GM19240 (cell line): ENCODE measurements at regions not wholly inside any gene's neighbourhood (a gene's known extent, or its start where the extent isn't known, plus 50 kb on each side); places are given as distances from the start of the nearest gene placed in this dataset.

ENCODE experiments used
- DNase-seq: peaks from one replicate; pipeline ENCODE4 v3.0.0; 2011; ENCODE audit warnings: low spot score; ENCODE audit not compliant: insufficient read length

DNA sequence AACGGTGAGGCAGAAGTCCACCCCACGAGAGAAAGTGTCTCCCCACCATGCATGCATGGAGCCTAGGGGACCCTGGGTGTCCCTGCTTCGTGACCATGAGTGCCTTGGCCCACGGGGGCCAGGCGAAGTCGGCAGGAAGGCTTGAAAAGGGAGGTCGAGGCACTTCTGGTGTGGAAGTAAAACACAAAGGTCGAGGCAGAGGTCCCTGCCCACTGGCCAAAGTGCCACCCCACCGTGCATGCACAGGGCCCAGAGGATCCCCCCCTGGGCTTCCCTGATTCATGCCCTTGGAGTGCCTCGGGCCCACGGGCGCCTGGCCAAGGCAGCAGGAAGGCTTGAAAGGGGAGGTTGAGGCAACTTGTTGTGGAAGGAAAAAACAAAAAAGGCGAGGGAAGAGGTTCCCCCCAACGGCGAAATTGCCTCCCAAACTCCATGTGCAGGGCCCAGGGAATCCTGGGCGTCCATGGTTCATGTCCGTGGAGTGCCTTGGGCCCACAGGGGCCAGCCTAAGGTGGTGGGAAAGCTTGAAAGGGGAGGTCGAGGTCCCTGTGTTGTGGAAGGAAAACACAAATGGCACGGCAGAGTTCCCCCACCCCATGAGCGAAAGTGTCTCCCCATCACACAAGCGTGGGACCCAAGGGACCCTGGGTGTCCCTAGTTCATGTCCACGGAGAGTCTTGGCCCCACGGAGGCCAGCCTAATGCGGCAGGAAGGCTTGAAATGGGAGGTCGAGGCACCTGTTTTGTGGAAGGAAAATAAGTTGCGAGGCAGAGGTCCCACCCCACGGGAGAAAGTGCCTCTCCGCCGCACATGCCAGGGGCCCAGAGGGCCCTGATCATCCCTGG lies 372.1 kb downstream of the ALG10 start:
- DNase-seq, result no peak

DNA sequence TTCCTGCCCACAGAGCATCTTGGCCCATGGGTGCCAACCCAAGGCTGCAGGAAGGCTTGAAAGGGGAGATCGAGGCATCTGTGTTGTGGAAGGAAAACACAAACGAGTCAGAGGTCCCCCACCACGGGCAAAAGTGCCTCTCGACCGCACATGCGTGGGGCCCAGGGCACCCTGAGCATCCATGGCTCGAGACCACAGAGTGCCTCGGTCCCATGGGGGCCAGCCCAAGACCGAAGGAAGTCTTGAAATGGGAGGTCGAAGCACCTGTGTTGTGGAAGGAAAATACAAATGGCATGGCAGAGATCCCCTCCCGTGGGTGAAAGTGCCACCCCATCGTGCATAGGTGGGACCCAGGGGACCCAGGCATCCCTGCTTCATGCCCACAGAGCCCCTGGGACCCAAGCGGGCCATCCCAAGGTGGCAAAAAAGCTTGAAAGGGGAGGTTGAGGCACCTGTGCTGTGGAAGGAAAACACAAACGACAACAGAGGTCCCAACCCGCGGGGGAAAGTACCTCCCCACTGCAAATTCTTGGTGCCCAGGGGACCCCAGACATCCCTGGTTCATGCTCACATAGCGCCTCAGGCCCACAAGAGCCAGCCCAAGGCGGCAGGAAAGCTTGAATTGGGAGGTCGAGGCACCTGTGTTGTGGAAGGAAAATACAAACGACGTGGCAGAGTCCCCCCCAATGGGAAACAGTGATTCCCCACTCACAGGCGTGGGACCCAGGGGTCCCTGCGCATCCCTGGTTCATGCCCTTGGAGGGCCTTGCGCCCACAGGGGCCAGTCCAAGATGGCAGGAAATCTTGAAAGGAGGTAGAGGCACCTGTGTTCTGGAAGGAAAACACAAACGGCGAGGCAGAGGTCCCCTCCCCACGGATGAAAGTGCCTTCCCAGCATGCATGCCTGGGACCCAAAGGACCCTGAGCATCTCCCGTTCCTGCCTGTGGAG lies 373.0 kb downstream of the ALG10 start:
- no peak for DNase-seq

DNA sequence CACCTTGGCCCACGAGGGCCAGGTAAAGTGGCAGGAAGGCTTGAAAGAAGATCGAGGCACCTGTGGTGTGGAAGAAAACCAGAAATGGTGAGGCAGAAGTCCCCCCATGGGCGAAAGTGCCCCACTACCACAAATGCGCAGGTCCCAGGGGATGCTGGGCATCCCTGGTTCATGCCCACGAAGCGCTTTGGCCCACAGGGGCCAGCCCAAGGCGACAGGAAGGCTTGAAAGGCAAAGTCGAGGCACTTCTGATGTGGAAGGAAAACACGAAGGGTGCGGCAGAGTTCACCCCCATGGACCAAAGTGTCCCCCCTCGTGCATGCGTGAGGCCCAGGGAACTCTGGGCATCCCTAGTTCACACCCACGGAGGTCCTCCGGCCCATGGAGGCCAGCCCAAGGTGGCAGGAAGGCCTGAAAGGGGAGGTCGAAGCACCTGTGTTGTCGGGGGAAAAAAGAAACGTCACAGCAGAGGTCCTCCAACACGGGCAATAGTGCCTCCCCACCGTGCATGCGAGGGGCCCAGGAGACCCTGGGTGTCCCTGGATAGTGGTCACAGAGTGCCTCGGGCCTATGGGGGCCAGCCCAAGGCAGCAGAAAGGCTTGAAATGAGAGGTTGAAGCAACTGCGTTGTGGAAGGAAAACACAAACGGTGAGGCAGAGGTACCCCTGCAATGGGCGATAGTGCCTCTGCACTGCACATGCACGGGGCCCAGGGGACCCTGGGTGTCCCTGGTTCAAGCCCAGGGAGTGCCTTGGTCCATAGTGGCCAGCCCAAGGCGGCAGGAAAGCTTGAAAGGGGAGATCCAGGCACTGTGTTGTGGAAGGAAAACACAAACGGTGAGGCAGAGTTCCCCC lies 373.9 kb downstream of the ALG10 start:
- no peak for DNase-seq

DNA sequence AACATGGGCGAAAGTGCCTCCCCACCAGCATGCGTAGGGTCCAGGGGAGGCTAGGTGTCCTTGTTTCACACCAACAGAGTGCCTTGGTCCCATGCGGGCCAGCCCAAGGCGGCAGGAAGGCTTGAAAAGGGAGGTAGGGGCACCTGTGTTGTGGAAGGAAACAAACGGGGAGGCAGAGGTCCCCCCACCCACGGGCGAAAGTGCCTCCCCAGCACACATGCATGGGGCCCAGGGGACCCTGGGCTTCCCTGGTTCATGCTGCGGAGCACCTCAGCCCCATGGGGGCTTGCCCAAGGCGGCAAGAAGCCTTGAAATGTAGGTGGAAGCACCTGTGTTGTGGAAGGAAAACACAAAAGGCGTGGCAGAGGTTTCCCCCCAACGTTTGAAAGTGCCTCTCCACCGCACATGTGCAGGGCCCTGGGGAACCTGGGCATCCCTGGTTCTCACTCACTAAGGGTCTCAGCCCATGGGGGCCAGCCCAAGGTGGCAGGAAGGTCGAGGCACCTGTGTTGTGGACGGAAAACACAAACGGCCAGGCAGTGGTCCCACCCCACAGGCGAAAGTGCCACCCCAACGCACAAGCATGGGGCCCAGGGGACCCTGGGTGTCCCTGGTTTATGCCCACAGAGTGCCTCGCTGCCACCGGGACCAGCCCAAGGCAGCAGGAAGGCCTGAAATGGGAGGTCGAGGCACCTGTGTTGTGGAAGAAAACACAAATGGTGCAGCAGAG lies 374.7 kb downstream of the ALG10 start:
- DNase-seq, result no peak

DNA sequence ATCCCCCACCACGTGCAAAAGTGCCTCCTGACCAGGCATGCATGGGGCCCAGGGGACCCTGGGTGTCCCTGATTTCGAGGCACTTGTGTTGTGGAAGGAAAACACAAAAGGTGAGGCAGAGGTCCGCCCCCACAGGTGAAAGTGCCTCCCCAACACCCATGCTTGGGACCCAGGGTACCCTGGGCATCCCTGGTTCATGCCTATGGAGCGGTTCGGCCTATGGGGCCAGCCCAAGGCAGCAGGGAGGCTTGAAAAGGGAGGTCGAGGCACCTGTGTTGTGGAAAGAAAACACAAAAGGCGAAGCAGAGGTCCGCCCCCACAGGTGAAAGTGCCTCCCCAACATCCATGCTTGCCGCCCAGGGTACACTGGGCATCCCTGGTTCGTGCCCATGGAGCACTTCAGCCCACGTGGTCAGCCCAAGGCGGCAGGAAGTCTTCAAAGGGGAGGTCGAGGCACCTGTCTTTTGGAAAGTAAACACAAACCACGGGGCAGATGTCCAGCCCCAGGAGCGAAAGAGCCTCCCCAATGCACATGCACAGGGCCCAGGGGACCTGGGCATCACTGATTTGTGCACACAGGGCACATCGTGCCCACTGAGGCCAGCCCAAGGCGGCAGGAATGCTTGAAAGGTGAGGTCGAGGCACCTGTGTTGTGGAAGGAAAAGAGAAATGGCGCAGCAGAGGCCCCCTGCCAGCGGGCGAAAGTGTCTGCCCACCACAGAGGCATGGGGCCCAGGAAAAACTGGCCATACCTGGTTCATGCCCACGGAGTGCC lies 375.5 kb downstream of the ALG10 start:
- no peak for DNase-seq

DNA sequence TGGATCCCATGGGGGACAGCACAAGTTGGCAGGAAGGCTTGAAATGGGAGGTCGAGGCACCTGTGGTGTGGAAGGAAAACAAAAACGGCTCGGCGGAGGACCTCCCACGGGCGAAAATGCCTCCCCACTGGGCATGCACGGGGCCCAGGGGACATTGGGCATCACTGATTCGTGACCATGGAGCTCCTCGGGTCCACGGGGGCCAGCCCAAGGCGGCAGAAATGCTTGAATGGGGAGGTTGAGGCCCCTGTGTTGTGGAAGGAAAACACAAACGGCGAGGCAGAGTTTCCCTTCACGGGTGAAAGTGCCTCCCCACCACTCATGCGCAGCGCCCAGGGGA lies 376.0 kb downstream of the ALG10 start:
- no peak for DNase-seq

DNA sequence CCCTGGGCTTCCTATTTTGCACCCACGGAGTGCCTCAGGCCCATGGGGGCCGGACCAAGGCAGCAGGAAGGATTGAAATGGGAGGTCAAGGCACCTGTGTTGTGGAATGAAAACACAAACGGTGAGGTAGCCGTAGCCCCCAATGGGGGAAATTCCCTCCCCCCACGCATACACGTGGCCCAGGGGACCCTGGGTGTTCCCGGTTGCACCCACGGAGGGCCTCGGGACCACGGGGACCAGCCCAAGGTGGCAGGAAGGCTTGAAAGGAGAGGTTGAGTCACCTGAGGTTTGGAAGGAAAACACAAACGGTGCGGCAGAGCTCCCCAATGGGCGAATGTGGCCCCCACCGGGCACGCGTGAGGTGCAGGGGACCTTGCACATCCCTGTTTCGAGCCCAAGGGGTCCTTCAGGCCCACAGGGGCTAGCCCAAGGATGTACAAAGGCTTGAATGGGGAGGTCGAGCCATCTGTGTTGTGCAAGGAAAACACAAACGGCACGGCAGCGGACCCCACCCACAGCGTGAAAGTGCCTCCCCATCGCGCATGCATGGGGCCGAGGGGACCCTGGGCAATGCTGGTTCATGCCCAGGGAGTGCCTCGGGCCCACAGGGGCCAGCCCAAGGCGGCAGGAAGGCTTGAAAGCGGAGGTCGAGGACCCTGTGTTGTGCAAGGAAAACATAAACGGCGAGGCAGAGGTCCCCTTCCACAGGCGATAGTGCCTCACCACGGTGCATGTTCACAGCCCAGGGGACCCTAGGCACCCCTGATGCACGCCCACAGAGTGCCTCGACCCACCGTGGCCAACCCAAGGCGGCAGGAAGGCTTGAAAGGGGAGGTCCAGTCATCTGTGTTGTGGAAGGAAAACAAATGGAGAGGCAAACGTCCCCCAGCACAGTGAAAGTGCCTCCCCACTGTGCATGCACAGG lies 376.7 kb downstream of the ALG10 start:
- DNase-seq, result no peak

DNA sequence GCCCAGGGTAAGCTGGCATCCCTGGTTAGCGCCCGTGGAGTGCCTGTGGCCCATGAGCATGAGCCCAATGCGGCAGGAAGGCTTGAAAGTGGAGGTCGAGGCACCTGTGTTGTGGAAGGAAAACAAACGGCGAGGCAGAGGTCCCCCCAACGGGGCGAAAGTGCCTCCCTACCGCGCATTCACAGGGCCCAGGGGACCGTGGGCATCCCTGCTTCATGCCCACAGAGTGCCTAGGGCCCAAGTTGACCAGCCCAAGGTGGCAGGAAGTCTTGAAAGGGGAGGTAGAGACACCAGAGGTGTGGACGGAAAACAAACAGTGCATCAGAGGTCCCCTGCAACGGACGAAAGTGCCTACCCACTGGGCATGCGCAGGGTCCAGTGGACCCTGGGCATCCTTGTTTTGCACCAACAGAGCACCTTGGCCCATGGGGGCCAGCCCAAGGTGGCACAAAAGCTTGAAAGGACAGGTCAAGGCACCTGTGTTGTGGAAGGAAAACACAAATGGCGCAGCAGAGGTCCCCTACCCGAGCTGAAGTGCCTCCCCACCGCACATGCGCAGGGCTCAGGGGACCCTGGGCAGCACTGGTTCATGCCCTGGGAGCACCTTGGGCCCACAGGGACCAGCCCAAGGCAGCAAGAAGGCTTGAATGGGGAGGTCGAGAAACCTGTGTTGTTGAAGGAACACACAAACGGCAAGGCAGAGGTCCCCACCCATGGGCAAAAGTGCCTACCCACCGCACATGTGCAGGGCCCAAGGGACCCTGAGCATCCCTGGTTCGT lies 377.5 kb downstream of the ALG10 start:
- no peak for DNase-seq

DNA sequence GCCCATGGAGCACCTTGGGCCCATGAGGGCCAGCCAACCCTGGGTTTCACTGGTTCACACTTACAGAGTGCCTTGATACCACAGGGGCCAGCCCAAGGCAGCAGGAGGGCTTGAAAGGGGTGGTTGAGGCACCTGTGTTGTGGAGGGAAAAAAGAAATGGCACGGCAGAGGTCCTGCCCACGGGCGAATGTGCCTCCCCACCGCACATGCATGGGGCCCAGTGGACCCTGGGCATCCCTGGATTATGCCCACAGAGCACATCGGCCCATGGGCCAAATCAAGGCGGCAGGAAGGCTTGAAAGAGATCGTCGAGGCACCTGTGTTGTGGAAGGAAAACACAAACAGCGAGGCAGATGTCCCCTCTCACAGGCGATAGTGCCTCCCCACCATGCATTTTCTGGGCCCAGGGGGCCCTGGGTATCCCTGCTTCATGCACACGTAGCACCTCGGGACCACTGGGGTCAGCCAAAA lies 378.1 kb downstream of the ALG10 start:
- no peak for DNase-seq

DNA sequence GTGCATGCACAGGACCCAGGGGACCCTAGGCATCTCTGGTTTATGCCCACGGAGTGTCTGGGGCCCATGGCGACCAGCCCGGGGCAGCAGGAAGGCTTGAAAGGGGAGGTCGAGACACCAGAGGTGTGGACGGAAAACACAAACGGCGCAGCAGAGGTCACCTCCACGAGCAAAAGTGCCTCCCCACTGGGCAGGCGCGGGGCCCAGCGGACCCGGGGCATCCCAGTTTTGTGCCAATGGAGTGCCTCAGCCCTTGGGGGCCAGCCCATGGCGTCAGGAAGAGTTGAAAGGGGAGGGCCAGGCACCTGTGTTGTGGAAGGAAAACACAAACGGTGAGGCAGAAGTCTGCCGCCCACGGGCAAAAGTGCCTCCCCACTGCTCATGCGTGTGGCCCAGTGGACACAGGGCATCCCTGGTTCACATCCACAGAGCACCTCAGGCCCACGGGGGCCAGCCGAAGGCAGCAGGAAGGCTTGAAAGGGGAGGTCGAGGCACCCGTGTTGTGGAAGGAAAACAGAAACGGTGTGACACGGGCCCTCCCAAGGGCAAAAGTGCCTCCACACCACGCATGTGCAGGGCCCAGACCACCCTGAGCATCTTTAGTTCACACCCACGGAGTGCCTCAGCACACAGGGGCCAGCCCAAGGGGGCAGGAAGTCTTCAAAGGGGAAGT lies 378.8 kb downstream of the ALG10 start:
- no peak for DNase-seq

DNA sequence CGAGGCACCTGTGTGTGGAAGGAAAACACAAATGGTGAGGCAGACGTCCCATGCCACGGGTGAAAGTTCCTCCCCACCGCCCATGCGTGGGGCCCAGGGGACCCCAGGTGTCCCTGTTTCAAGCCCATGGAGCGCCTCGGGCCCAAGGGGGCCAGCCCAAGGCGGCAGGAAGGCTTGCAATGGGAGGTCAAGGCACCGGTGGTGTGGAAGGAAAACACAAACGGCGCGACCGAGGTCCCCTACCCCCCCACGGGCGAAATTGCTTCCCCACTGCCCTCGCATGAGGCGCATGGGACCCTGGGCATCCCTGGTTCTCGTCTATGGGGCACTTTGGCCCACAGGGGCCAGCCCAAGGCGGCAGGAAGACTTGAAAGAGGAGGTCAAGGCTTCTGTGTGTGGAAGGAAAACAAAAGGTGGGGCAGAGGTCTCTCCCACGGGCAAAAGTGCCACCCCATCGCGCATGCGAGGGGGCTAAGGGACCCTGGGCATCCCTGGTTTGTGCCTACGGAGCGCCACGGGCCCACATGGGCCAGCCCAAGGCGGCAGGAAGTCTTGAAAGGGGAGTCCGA lies 379.4 kb downstream of the ALG10 start:
- DNase-seq, result no peak

DNA sequence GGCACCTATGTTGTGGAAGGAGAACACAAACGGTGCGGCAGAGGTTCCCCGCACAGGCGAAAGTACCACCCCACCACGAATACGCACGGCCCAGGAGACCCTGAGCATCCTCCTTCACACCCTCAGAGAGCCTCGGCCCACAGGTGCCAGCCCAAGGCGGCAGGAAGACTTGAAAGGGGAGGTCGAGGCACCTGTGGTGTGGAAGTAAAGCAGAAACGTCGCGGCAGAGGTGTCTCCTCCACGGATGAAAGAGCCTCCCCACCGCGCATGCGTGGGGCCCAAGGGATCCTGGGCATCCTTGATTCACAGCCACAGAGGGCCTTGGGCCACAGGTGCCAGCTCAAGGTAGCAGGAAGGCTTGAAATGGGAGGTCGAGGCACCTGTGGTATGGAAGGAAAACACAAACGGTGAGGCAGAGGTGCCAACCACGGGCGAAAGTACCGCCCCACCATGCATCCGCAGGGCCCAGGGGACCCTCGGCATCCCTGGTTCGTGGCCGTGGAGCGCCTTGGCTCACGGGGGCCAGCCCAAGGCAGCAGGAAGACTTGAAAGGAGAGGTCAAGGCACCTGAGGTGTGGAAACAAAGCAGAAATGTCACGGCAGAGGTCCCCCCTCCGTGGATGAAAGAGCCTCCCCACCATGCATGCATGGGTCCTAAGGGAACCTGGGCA lies 380.1 kb downstream of the ALG10 start:
- no peak for DNase-seq

DNA sequence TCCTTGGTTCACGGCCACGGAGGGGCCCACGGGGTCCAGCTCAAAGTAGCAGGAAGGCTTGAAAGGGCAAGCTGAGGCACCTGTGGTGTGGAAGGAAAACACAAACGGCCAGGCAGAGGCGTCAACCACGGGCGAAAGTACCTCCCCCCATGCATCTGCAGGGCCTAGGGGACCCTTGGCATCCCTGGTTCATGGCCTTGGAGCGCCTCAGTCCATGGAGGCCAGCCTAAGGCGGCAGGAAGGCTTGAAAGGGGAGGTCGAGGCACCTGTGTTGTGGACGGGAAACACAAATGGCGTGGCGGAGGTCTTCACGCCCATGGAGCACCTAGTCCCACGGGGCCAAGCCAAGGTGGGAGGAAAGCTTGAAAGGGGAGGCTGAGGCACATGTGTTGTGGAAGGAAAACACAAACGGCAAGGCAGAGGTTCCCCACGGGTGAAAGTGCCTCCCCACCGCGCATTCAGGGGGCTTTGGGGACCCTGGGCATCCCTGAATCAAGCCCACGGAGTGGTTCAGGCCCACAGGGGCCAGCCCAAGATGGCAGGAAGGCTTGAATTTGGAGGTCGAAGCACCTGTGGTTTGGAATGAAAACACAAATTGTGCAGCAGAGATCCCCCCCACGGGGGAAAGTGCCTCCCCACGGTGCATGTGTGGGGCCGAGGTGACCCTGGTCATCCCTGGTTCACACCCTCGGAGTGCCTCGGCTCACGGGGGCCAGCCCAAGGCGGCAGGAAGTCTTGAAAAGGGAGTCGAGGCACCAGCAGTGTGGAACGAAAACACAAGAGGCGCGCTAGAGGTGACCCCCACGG lies 380.8 kb downstream of the ALG10 start:
- DNase-seq, result no peak

DNA sequence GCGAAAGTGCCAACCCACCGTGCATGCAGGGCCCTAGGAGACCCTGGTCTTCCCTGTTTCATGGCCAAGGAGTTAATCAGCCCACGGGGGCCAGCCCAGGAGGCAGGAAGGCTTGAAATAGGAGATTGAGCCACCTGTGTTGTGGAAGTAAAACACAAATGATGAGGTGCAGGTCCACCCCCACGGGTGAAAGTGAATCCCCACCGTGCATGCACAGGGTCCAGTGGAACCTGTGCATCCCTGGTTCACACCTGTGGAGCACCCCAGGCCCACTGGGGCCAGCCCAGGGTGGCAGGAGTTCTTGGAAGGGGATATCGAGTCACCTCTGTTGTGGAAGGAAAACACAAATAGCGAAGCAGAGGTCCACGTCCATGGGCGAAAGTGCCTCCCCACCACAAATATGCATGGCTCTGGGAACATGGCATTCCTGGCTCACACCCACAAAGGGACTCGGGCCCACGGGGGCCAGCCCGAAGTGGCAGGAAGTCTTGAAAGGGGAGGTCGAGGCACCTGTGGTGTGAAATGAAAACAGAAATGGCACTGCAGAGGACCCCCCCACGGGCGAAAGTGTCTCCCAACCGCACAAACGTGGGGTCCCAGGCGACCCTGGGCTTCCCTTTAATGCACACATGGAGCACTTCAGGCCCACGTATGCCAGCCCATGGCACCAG lies 381.5 kb downstream of the ALG10 start:
- no peak for DNase-seq
